ENCODE measurements at regions not wholly inside any gene's neighbourhood (a gene's known extent, or its start where the extent isn't known, plus 50 kb on each side); places are given as distances from the start of the nearest gene placed in this dataset.

GRCh38 chr12:69055280-69055679 lies 122.3 kb upstream of the CPM start:
- Histone ChIP-seq H2AFZ (ENCODE audit: low read length) (no peak overlapping the region), H3K14ac (ENCODE audit: insufficient read depth, low read length) (no peak overlapping the region), H3K79me1 (ENCODE audit: insufficient read depth, low read depth, low read length, poor library complexity, severe bottlenecking) (no peaks in the 10 kb centered on the region), H3K4ac (ENCODE audit: low read depth, low read length) (no peak overlapping the region), H3K23ac (ENCODE audit: insufficient read length, low read depth, low read length) (no peak overlapping the region), H2BK5ac (ENCODE audit: insufficient read length, low read length) (no peak overlapping the region), H4K20me1 (ENCODE audit: control insufficient read depth, insufficient read depth, insufficient read length) (no peaks in the 10 kb centered on the region), H3T11ph (ENCODE audit: low read length) (no peak overlapping the region), H2BK12ac (ENCODE audit: insufficient read length, low read depth, low read length) (no peak overlapping the region), H3K9me3 (ENCODE audit: control insufficient read depth, low read depth, low read length) (no peaks in the 10 kb centered on the region), H3K4me2 (ENCODE audit: insufficient read depth, insufficient read length, low read length) (no peak overlapping the region), H3K4me1 (ENCODE audit: insufficient read depth, low read length) (peaks cover 4% of the 10 kb centered on the region; the same call in 1 of the 2 replicates), H3K18ac (ENCODE audit: insufficient read length, low read depth, low read length) (no peak overlapping the region), H4K91ac (ENCODE audit: insufficient read length, low read depth, low read length) (no peak overlapping the region), H3K9ac (ENCODE audit: extremely low read depth, insufficient read length, low read length) (no peak overlapping the region), H2BK20ac (ENCODE audit: low read depth, low read length, poor library complexity, severe bottlenecking) (no peak overlapping the region), H3K23me2 (ENCODE audit: insufficient read length, low read depth, low read length, poor library complexity, severe bottlenecking) (no peaks in the 10 kb centered on the region), H2BK120ac (ENCODE audit: low read depth, low read length, poor library complexity, severe bottlenecking) (no peak overlapping the region), H3K27ac (ENCODE audit: insufficient read length, low read depth, low read length) (no peak overlapping the region), H3K56ac (ENCODE audit: insufficient read length, low read depth, low read length) (no peak overlapping the region), H2BK15ac (ENCODE audit: low read depth, low read length) (no peak overlapping the region), H3K79me2 (ENCODE audit: insufficient read depth, low read length) (no peaks in the 10 kb centered on the region), H2AK5ac (ENCODE audit: insufficient read length, low read length) (no peak overlapping the region), H4K8ac (replicated peaks; ENCODE audit: insufficient read length, low read depth, low read length) (no peak overlapping the region), H4K5ac (ENCODE audit: insufficient read length, low read depth, low read length) (no peak overlapping the region), H3K27me3 (ENCODE audit: insufficient read depth, low read length) (no peaks in the 10 kb centered on the region)
- DNase-seq = no peak
- H3K27me3 Mint-ChIP-seq (ENCODE audit: low read depth) = peaks cover 4% of the 10 kb centered on the region; the same call in 1 of the 2 replicates
- peaks cover 24 to 27% of the 10 kb centered on the region in 2 experiments for H3K4me1 Mint-ChIP-seq
- H3K27ac Mint-ChIP-seq = peak overlapping the region in 2 of 3 experiments; percentile 24 to 56; a peak in 2 of 7 replicates
- no peaks in the 10 kb centered on the region; a peak in 1 of 7 replicates for H3K36me3 Mint-ChIP-seq (ENCODE audit: insufficient read depth in 1 of 3, low read depth in 3 of 3)
- WGBS (ENCODE audit: extremely low coverage, insufficient read length, low lambda C conversion rate) = no CpG with 5 or more reads among the region's 2 CpGs
- TF ChIP-seq CTCF (conservative IDR thresholded peaks at IDR 0.05) = no peak
- H3K9me3 Mint-ChIP-seq = no peaks in the 10 kb centered on the region
- no peak overlapping the region for H3K4me3 Mint-ChIP-seq
